Subcutaneous abdominal adipose tissue (tissue), 5 donors: ENCODE measurements at regions not wholly inside any gene's neighbourhood (a gene's known extent, or its start where the extent isn't known, plus 50 kb on each side); places are given as distances from the start of the nearest gene placed in this dataset.

Experiments
- H3K27ac ChIP-seq: one replicate; pipeline ENCODE4 v1.7.0; 2013; ENCODE audit warnings: low read depth, mild to moderate bottlenecking, inconsistent platforms, low read length, moderate library complexity
- H3K27me3 ChIP-seq, 5 donors: one replicate each; pipeline ENCODE4 v1.7.0; 2013; ENCODE audit warnings: low read length in 5 of 5, inconsistent platforms in 1 of 5; ENCODE audit not compliant: control insufficient read depth in 5 of 5, insufficient read depth in 4 of 5
- H3K36me3 ChIP-seq, 5 donors: one replicate each; pipeline ENCODE4 v1.7.0; 2013; ENCODE audit warnings: low read length in 5 of 5; ENCODE audit not compliant: control insufficient read depth in 5 of 5, insufficient read depth in 5 of 5
- H3K4me1 ChIP-seq, 5 donors: one replicate each; pipeline ENCODE4 v1.7.0; 2013; ENCODE audit warnings: low read length in 5 of 5, mild to moderate bottlenecking in 3 of 5, moderate library complexity in 1 of 5; ENCODE audit not compliant: control insufficient read depth in 5 of 5, insufficient read depth in 5 of 5
- H3K4me3 ChIP-seq, 5 donors: one replicate each; pipeline ENCODE4 v1.7.0; 2013; ENCODE audit warnings: low read length in 5 of 5, low read depth in 1 of 5
- H3K9ac ChIP-seq, 5 donors: one replicate each; pipeline ENCODE4 v1.7.0; 2013; ENCODE audit warnings: low read length in 5 of 5, mild to moderate bottlenecking in 4 of 5, moderate library complexity in 3 of 5
- H3K9me3 ChIP-seq, 5 donors: one replicate each; pipeline ENCODE4 v1.7.0; 2013; ENCODE audit warnings: low read length in 5 of 5; ENCODE audit not compliant: control insufficient read depth in 5 of 5
- donor health status: healthy.
- donor health status: healthy.
- donor health status: healthy.
- donor health status: healthy.
- donor health status: healthy.

- Histone ChIP-seq H3K36me3 (no peaks in the 10 kb centered on the region), H3K27me3 (no peaks in the 10 kb centered on the region), H3K9me3 (no peaks in the 10 kb centered on the region), H3K4me3 (no peak overlapping the region), H3K4me1 (peaks cover 0 to 10% (median 6%) of the 10 kb centered on the region in 5 donors), H3K27ac (no peak overlapping the region), H3K9ac (no peak overlapping the region)
These were observed 247.4 kb downstream of the SMARCA2 start for GRCh38 chr9:2262386-2263071.

GRCh38 chr9:2263111-2263510 is 248.0 kb downstream of the SMARCA2 start:
- Histone ChIP-seq H3K9me3 (no peaks in the 10 kb centered on the region), H3K4me3 (no peak overlapping the region), H3K4me1 (peaks cover 0 to 10% (median 7%) of the 10 kb centered on the region in 5 donors), H3K27ac (no peak overlapping the region), H3K36me3 (no peaks in the 10 kb centered on the region), H3K9ac (no peak overlapping the region), H3K27me3 (no peaks in the 10 kb centered on the region)

GRCh38 chr9:2263665-2264064 is 248.5 kb downstream of the SMARCA2 start:
- Histone ChIP-seq H3K4me3 (no peak overlapping the region), H3K9ac (no peak overlapping the region), H3K9me3 (no peaks in the 10 kb centered on the region)

GRCh38 chr9:2264081-2264480 is 248.9 kb downstream of the SMARCA2 start:
- Histone ChIP-seq H3K27ac (no peak overlapping the region), H3K9ac (no peak overlapping the region), H3K36me3 (no peaks in the 10 kb centered on the region), H3K27me3 (no peaks in the 10 kb centered on the region), H3K4me3 (no peak overlapping the region), H3K4me1 (peaks cover 0 to 10% (median 7%) of the 10 kb centered on the region in 5 donors), H3K9me3 (no peaks in the 10 kb centered on the region)

More at GRCh38 chr9:2263665-2264064, 248.5 kb downstream of the SMARCA2 start:
- peaks cover 0 to 10% (median 7%) of the 10 kb centered on the region in 5 donors for H3K4me1 ChIP-seq
- no peak overlapping the region for H3K27ac ChIP-seq
- H3K27me3 ChIP-seq: no peaks in the 10 kb centered on the region
- H3K36me3 ChIP-seq: no peaks in the 10 kb centered on the region

- no peaks in the 10 kb centered on the region for H3K27me3 ChIP-seq
- no peaks in the 10 kb centered on the region for H3K9me3 ChIP-seq
- H3K36me3 ChIP-seq: no peaks in the 10 kb centered on the region
- H3K4me3 ChIP-seq: no peak overlapping the region
- H3K9ac ChIP-seq: no peak overlapping the region
- H3K4me1 ChIP-seq: peaks cover 0 to 17% (median 7%) of the 10 kb centered on the region in 5 donors
- no peak overlapping the region for H3K27ac ChIP-seq
These were observed 252.1 kb downstream of the SMARCA2 start for GRCh38 chr9:2267181-2267745.

GRCh38 chr9:2269778-2270177 is 254.6 kb downstream of the SMARCA2 start:
- Histone ChIP-seq H3K27ac (no peak overlapping the region), H3K9ac (no peak overlapping the region), H3K4me1 (peaks cover 0 to 17% (median 7%) of the 10 kb centered on the region in 5 donors), H3K9me3 (no peaks in the 10 kb centered on the region), H3K27me3 (no peaks in the 10 kb centered on the region), H3K36me3 (no peaks in the 10 kb centered on the region), H3K4me3 (no peak overlapping the region)

GRCh38 chr9:2270565-2270964 is 255.4 kb downstream of the SMARCA2 start:
- no peak overlapping the region for H3K9ac ChIP-seq
- H3K36me3 ChIP-seq: no peaks in the 10 kb centered on the region
- no peak overlapping the region for H3K4me3 ChIP-seq
- peaks cover 0 to 17% (median 7%) of the 10 kb centered on the region in 5 donors for H3K4me1 ChIP-seq
- no peaks in the 10 kb centered on the region for H3K27me3 ChIP-seq
- no peaks in the 10 kb centered on the region for H3K9me3 ChIP-seq
- no peak overlapping the region for H3K27ac ChIP-seq

- Histone ChIP-seq H3K9ac (no peak overlapping the region), H3K27me3 (no peaks in the 10 kb centered on the region), H3K9me3 (no peaks in the 10 kb centered on the region), H3K27ac (no peak overlapping the region), H3K4me1 (peaks cover 0 to 17% (median 7%) of the 10 kb centered on the region in 5 donors), H3K36me3 (no peaks in the 10 kb centered on the region), H3K4me3 (no peak overlapping the region)
These were observed 256.3 kb downstream of the SMARCA2 start for GRCh38 chr9:2271426-2271825.

GRCh38 chr9:2274762-2275161 is 259.6 kb downstream of the SMARCA2 start:
- Histone ChIP-seq H3K9me3 (no peaks in the 10 kb centered on the region), H3K4me3 (no peak overlapping the region), H3K27ac (no peak overlapping the region), H3K4me1 (peaks cover 0 to 7% (median 5%) of the 10 kb centered on the region in 5 donors), H3K27me3 (no peaks in the 10 kb centered on the region), H3K36me3 (no peaks in the 10 kb centered on the region), H3K9ac (no peak overlapping the region)

- peaks cover 0 to 3% (median 2%) of the 10 kb centered on the region in 5 donors for H3K4me1 ChIP-seq
- no peak overlapping the region for H3K27ac ChIP-seq
- no peaks in the 10 kb centered on the region for H3K27me3 ChIP-seq
- H3K9me3 ChIP-seq: no peaks in the 10 kb centered on the region
- no peak overlapping the region for H3K9ac ChIP-seq
- H3K4me3 ChIP-seq: no peak overlapping the region
- no peaks in the 10 kb centered on the region for H3K36me3 ChIP-seq
These were observed 261.1 kb downstream of the SMARCA2 start for GRCh38 chr9:2276296-2276695.
